ENCODE measurements at regions not wholly inside any gene's neighbourhood (a gene's known extent, or its start where the extent isn't known, plus 50 kb on each side); places are given as distances from the start of the nearest gene placed in this dataset.

- DNase-seq = no peak
These were observed 303.8 kb upstream of the MKI67 start for GRCh38 chr10:128429835-128430513.

GRCh38 chr10:128431083-128431482, 304.9 kb upstream of the MKI67 start:
- no peak for DNase-seq

- DNase-seq = no peak
These were observed 305.3 kb upstream of the MKI67 start for GRCh38 chr10:128431506-128431905.

- DNase-seq = no peak
These were observed 305.8 kb upstream of the MKI67 start for GRCh38 chr10:128432011-128432410.

- no peak for DNase-seq
These were observed 306.2 kb upstream of the MKI67 start for GRCh38 chr10:128432423-128432822.

GRCh38 chr10:128435811-128436210, 309.6 kb upstream of the MKI67 start:
- DNase-seq = no peak

GRCh38 chr10:128437786-128438345, 311.6 kb upstream of the MKI67 start:
- DNase-seq = no peak

- no peak for DNase-seq
These were observed 312.3 kb upstream of the MKI67 start for GRCh38 chr10:128438417-128439063.

- DNase-seq = no peak
These were observed 314.4 kb upstream of the MKI67 start for GRCh38 chr10:128440513-128441160.

GRCh38 chr10:128443925-128444518, 317.8 kb upstream of the MKI67 start:
- no peak for DNase-seq

- no peak for DNase-seq
These were observed 322.6 kb upstream of the MKI67 start for GRCh38 chr10:128448796-128449195.

GRCh38 chr10:128451879-128452278, 325.7 kb upstream of the MKI67 start:
- DNase-seq = no peak

- no peak for DNase-seq
These were observed 330.0 kb upstream of the MKI67 start for GRCh38 chr10:128456271-128456670.

GRCh38 chr10:128457136-128457535, 330.9 kb upstream of the MKI67 start:
- DNase-seq = no peak

- no peak for DNase-seq
These were observed 335.8 kb upstream of the MKI67 start for GRCh38 chr10:128461991-128462390.

GRCh38 chr10:128462844-128463243, 336.6 kb upstream of the MKI67 start:
- no peak for DNase-seq

GRCh38 chr10:128463991-128464760, 338.0 kb upstream of the MKI67 start:
- DNase-seq = peak; percentile 36

GRCh38 chr10:128465697-128466096, 339.5 kb upstream of the MKI67 start:
- no peak for DNase-seq

- DNase-seq = no peak
These were observed 340.7 kb upstream of the MKI67 start for GRCh38 chr10:128466831-128467371.

GRCh38 chr10:128468462-128468861, 342.2 kb upstream of the MKI67 start:
- no peak for DNase-seq

GRCh38 chr10:128469515-128469914, 343.3 kb upstream of the MKI67 start:
- no peak for DNase-seq

GRCh38 chr10:128470321-128470965, 344.2 kb upstream of the MKI67 start:
- DNase-seq = no peak
